Breast epithelium (tissue), 4 donors: ENCODE measurements at regions not wholly inside any gene's neighbourhood (a gene's known extent, or its start where the extent isn't known, plus 50 kb on each side); places are given as distances from the start of the nearest gene placed in this dataset.

Source experiments
- DNase-seq, 2 donors: peaks; one replicate each; pipeline ENCODE4 v3.0.0-alpha.2; 2019; ENCODE audit warnings: low spot score in 2 of 2
- H3K27ac ChIP-seq, 2 donors: fragments of 200-600 bp; sonication (generic) in 1 of 2; one replicate each; pipeline ENCODE4 v1.5.1; 2016 to 2019; ENCODE audit warnings: mild to moderate bottlenecking in 1 of 2
- H3K27me3 ChIP-seq, 2 donors: fragments of 200-600 bp; sonication (generic) in 1 of 2; one replicate each; pipeline versions ENCODE4 v1.5.1 to v1.6.0; 2017 to 2019; ENCODE audit warnings: control low read depth in 1 of 2, mild to moderate bottlenecking in 1 of 2
- H3K36me3 ChIP-seq: fragments of 200-600 bp; one replicate; pipeline ENCODE4 v1.5.1; 2019
- H3K4me1 ChIP-seq, 2 donors: fragments of 200-600 bp; sonication (generic); one replicate each; pipeline ENCODE4 v1.5.1; 2016 to 2019; ENCODE audit warnings: control low read depth in 1 of 2
- H3K4me3 ChIP-seq, 3 donors: fragments of 200-600 bp; sonication (generic); 1 replicate in 2 of 3; 2 replicates in 1 of 3; pipeline ENCODE4 v1.5.1; 2016 to 2019; ENCODE audit warnings: mild to moderate bottlenecking in 3 of 3, moderate library complexity in 2 of 3
- H3K9me3 ChIP-seq, 2 donors: fragments of 200-600 bp; sonication (generic) in 1 of 2; one replicate each; pipeline ENCODE4 v1.5.1; 2016 to 2019; ENCODE audit warnings: control low read depth in 1 of 2
- POLR2A ChIP-seq: fragments of 450-650 bp; IDR thresholded peaks from one replicate; pipeline ENCODE4 v1.6.1; 2016; ENCODE audit warnings: antibody characterized with exemption, mild to moderate bottlenecking, moderate library complexity
- POLR2AphosphoS5 ChIP-seq, 3 donors: sonication (generic); formaldehyde crosslinking; IDR thresholded peaks; one replicate each; pipeline ENCODE4 v1.6.1; 2017; ENCODE audit warnings: antibody characterized with exemption in 3 of 3
- intact Hi-C: fragments of 100-400 bp; cut with DNase I; formaldehyde crosslinking; loops from one replicate; pipeline ENCODE4 v1.15.1; 2023; ENCODE audit warnings: low total_unique reads
- TF ChIP-seq, protein P1 (sequence below), 3 donors: fragments of 450-650 bp; IDR thresholded peaks; one replicate each; pipeline ENCODE4 v1.5.1; 2016 to 2017; ENCODE audit warnings: antibody characterized with exemption in 3 of 3, mild to moderate bottlenecking in 3 of 3, moderate library complexity in 3 of 3

GRCh38 chr12:19688532-19688931 lies 249.2 kb downstream of the AEBP2 start:
- H3K4me1 ChIP-seq = no peaks in the 10 kb centered on the region
- H3K27me3 ChIP-seq = no peaks in the 10 kb centered on the region
- intact Hi-C loops = no loop called here
- DNase-seq = no peak
- no peaks in the 10 kb centered on the region for H3K36me3 ChIP-seq
- no peak overlapping the region for H3K4me3 ChIP-seq
- no peaks in the 10 kb centered on the region for H3K9me3 ChIP-seq
- TF ChIP-seq, protein P1, sequence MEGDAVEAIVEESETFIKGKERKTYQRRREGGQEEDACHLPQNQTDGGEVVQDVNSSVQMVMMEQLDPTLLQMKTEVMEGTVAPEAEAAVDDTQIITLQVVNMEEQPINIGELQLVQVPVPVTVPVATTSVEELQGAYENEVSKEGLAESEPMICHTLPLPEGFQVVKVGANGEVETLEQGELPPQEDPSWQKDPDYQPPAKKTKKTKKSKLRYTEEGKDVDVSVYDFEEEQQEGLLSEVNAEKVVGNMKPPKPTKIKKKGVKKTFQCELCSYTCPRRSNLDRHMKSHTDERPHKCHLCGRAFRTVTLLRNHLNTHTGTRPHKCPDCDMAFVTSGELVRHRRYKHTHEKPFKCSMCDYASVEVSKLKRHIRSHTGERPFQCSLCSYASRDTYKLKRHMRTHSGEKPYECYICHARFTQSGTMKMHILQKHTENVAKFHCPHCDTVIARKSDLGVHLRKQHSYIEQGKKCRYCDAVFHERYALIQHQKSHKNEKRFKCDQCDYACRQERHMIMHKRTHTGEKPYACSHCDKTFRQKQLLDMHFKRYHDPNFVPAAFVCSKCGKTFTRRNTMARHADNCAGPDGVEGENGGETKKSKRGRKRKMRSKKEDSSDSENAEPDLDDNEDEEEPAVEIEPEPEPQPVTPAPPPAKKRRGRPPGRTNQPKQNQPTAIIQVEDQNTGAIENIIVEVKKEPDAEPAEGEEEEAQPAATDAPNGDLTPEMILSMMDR (IDR thresholded peaks at IDR 0.05) = no peak
- H3K27ac ChIP-seq = no peak overlapping the region

GRCh38 chr12:19689226-19689625 lies 249.9 kb downstream of the AEBP2 start:
- H3K27ac ChIP-seq = no peak overlapping the region
- TF ChIP-seq POLR2AphosphoS5 (IDR thresholded peaks at IDR 0.05) (no peak), POLR2A (no peak)
- TF ChIP-seq, protein P1 (IDR thresholded peaks at IDR 0.05) = no peak
- intact Hi-C loops = no loop called here

GRCh38 chr12:19689801-19690472 lies 250.6 kb downstream of the AEBP2 start:
- Histone ChIP-seq H3K36me3 (no peaks in the 10 kb centered on the region), H3K9me3 (no peaks in the 10 kb centered on the region), H3K4me1 (no peaks in the 10 kb centered on the region), H3K27ac (no peak overlapping the region), H3K4me3 (no peak overlapping the region), H3K27me3 (no peaks in the 10 kb centered on the region)
- intact Hi-C loops = no loop called here
- TF ChIP-seq POLR2A (no peak), POLR2AphosphoS5 (IDR thresholded peaks at IDR 0.05) (no peak)
- TF ChIP-seq, protein P1 (IDR thresholded peaks at IDR 0.05) = no peak
- DNase-seq = no peak

More at GRCh38 chr12:19689226-19689625, 249.9 kb downstream of the AEBP2 start:
- Histone ChIP-seq H3K27me3 (no peaks in the 10 kb centered on the region), H3K36me3 (no peaks in the 10 kb centered on the region), H3K4me3 (no peak overlapping the region), H3K9me3 (no peaks in the 10 kb centered on the region), H3K4me1 (no peaks in the 10 kb centered on the region)
- DNase-seq = no peak

- Histone ChIP-seq H3K36me3 (no peaks in the 10 kb centered on the region), H3K4me3 (no peak overlapping the region), H3K9me3 (no peaks in the 10 kb centered on the region), H3K4me1 (no peaks in the 10 kb centered on the region), H3K27me3 (no peaks in the 10 kb centered on the region), H3K27ac (no peak overlapping the region)
- intact Hi-C loops = no loop called here
- no peak for TF ChIP-seq POLR2A
- no peak for TF ChIP-seq POLR2AphosphoS5 (IDR thresholded peaks at IDR 0.05)
- TF ChIP-seq, protein P1 (IDR thresholded peaks at IDR 0.05) = no peak
- no peak for DNase-seq
Observed at GRCh38 chr12:19692091-19692490, 252.8 kb downstream of the AEBP2 start.

DNA sequence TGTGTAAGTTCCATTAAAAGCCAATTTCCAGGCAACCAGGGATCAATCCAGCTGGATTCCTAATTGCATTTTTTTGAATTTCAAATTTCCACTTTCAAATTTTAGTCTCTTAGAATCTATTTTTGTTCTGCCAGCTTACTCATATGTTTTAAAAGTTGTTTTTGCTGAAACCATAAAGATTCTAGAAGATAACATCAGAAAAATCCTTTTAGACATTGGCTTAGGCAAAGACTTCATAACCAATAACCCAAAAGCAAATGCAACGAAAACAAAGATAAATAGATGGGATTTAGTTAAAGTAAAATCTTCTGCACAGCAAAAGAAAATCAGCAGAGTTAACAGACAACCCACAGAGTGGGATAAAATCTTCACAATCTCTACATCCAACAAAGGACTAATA lies 253.3 kb downstream of the AEBP2 start:
- H3K4me3 ChIP-seq = no peak overlapping the region
- H3K27me3 ChIP-seq = no peaks in the 10 kb centered on the region
- H3K36me3 ChIP-seq = no peaks in the 10 kb centered on the region
- no peak overlapping the region for H3K27ac ChIP-seq
- no peaks in the 10 kb centered on the region for H3K4me1 ChIP-seq
- no peaks in the 10 kb centered on the region for H3K9me3 ChIP-seq
- intact Hi-C loops = no loop called here
- TF ChIP-seq POLR2AphosphoS5 (IDR thresholded peaks at IDR 0.05) = no peak
- no peak for TF ChIP-seq POLR2A
- TF ChIP-seq, protein P1 (IDR thresholded peaks at IDR 0.05) = no peak
- DNase-seq = no peak
